ENCODE measurements at regions not wholly inside any gene's neighbourhood (a gene's known extent, or its start where the extent isn't known, plus 50 kb on each side); places are given as distances from the start of the nearest gene placed in this dataset.
"Not testable (repeated sequence)": the region's sequence is repeated elsewhere in the genome, so short reads cannot be mapped to it uniquely, and the experiment has no call there.

- TF ChIP-seq CTCF (conservative IDR thresholded peaks at IDR 0.05); EZH2 (IDR thresholded peaks at IDR 0.05; ENCODE audit: low read depth): not testable (repeated sequence)
Observed at GRCh38 chr16:33975744-33976143, 516.3 kb downstream of the TP53TG3F start.
